RWPE2 (cell line): ENCODE measurements at regions not wholly inside any gene's neighbourhood (a gene's known extent, or its start where the extent isn't known, plus 50 kb on each side); places are given as distances from the start of the nearest gene placed in this dataset.

Source experiments
- ATAC-seq: fragments of 200-7000 bp; cut with Tn5 transposase; 3 replicates; pipeline ENCODE4 v1.9.1; 2021; ENCODE audit warnings: low read depth
- DNase-seq: peaks from one replicate; pipeline ENCODE4 v3.0.0-alpha.2; 2020; ENCODE audit warnings: low spot score
- H3K27ac ChIP-seq: fragments of 450-650 bp; 2 replicates; pipeline ENCODE4 v1.5.1; 2017; ENCODE audit warnings: mild to moderate bottlenecking; ENCODE audit not compliant: poor library complexity, severe bottlenecking
- H3K27me3 ChIP-seq: fragments of 250-450 bp; sonication (Bioruptor Pico); 2 replicates; pipeline ENCODE4 v1.5.1; 2021; ENCODE audit warnings: mild to moderate bottlenecking, moderate library complexity; ENCODE audit not compliant: insufficient read depth, poor library complexity, severe bottlenecking
- H3K36me3 ChIP-seq: fragments of 250-450 bp; sonication (Bioruptor Pico); 2 replicates; pipeline ENCODE4 v1.5.1; 2020; ENCODE audit warnings: low read depth, mild to moderate bottlenecking, moderate library complexity
- H3K4me1 ChIP-seq: fragments of 250-450 bp; sonication (Bioruptor Pico); 2 replicates; pipeline ENCODE4 v1.5.1; 2021; ENCODE audit warnings: mild to moderate bottlenecking, moderate library complexity; ENCODE audit not compliant: insufficient read depth, poor library complexity, severe bottlenecking
- H3K4me3 ChIP-seq: fragments of 250-450 bp; sonication (Bioruptor Pico); 2 replicates; pipeline ENCODE4 v1.5.1; 2021; ENCODE audit warnings: mild to moderate bottlenecking, moderate library complexity; ENCODE audit not compliant: severe bottlenecking
- H3K9me3 ChIP-seq: fragments of 250-450 bp; sonication (Bioruptor Pico); 2 replicates; pipeline ENCODE4 v1.5.1; 2021; ENCODE audit warnings: mild to moderate bottlenecking, moderate library complexity; ENCODE audit not compliant: severe bottlenecking
- TF ChIP-seq, protein P1 (sequence below): fragments of 450-650 bp; IDR thresholded peaks from one replicate; pipeline ENCODE4 v1.5.1; 2017; ENCODE audit warnings: mild to moderate bottlenecking, moderate library complexity; ENCODE audit not compliant: poor library complexity, severe bottlenecking

DNA sequence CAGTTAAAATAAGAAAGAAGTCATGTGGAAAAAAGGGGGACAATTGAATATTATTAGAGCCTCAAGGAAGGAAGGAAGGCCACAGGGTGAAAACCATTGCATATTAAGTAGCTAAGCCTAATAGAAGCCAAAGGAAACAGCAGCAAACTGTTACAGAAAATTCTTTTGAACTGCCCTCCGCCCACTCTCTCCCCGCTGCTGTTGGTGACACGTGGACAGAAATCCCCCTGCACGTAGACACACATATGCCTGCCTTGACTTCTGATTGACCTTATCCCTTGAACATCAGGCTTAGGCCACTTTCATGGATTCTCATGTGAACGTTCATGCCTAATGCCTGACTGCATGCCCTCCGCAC is 229.1 kb downstream of the KCNRG start:
- H3K4me3 ChIP-seq = no peak overlapping the region
- no peaks in the 10 kb centered on the region for H3K27me3 ChIP-seq
- TF ChIP-seq, protein P1, sequence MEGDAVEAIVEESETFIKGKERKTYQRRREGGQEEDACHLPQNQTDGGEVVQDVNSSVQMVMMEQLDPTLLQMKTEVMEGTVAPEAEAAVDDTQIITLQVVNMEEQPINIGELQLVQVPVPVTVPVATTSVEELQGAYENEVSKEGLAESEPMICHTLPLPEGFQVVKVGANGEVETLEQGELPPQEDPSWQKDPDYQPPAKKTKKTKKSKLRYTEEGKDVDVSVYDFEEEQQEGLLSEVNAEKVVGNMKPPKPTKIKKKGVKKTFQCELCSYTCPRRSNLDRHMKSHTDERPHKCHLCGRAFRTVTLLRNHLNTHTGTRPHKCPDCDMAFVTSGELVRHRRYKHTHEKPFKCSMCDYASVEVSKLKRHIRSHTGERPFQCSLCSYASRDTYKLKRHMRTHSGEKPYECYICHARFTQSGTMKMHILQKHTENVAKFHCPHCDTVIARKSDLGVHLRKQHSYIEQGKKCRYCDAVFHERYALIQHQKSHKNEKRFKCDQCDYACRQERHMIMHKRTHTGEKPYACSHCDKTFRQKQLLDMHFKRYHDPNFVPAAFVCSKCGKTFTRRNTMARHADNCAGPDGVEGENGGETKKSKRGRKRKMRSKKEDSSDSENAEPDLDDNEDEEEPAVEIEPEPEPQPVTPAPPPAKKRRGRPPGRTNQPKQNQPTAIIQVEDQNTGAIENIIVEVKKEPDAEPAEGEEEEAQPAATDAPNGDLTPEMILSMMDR = no peak
- no peaks in the 10 kb centered on the region for H3K9me3 ChIP-seq
- H3K4me1 ChIP-seq = peaks cover 16% of the 10 kb centered on the region
- H3K27ac ChIP-seq = no peak overlapping the region
- ATAC-seq = no peak
- no peak for DNase-seq
- H3K36me3 ChIP-seq = no peaks in the 10 kb centered on the region

DNA sequence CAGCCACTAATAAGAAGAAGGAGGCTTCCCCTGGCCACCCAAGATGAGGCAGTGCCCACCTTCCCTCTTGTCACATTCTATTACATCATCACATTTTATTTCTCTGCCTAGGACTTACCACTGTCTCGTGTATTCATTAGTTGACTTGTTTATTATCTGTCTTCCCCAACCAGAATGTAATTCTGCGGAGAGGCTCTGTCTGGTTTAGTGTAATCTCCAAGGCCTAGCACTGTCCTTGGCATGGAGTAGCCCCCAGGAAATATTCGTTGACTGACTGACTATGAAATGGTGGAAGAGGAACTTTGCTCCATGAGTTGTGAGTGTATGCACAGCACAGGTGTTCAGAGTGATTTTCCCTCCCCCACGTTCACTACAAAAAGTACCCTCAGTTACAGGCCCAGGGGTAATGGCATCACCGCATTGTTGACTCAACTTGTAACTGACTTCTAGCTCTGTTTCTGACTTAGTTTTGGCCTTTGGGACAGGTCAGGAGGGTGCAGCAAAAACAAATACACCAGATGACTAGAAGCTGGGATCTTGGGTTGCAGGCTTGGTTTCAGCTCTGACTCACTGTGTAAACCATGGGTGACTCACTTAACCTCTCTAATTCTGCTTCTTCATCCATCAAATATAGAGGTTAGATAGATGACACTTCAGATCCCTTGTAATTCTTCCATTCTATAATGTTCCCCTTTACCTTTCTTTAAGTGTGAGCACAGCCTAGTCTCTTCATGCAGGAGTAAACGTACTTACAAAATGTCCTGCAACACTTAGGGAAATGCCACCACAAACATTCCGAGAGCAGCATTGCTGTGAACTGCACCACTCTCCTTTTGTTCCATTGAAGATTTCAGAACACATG is 229.7 kb downstream of the KCNRG start:
- Histone ChIP-seq H3K27ac (no peak overlapping the region), H3K9me3 (no peaks in the 10 kb centered on the region), H3K4me3 (no peak overlapping the region), H3K4me1 (peaks cover 16% of the 10 kb centered on the region), H3K27me3 (no peaks in the 10 kb centered on the region), H3K36me3 (no peaks in the 10 kb centered on the region)
- DNase-seq (no peak), ATAC-seq (peak; percentile 99)
- TF ChIP-seq, protein P1 = no peak

DNA sequence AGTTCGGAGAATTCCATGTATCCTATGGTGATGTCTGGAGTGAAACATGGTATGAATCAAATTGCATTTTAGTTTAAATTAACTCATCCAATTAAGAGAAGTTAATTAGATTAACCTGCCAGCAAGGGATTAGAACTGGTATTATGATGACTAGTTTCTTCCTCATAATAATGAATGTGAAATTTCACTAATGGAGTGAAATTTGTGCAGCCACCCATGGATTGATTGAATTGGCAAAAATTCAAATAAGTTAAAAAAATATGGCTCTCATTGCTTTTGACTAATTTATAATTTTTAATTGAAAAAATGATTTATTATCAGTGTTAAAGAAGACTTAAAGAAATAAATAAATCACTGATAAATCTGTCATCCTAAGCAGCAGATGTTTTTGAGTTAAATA is 232.0 kb downstream of the KCNRG start:
- no peak overlapping the region for H3K4me3 ChIP-seq
- DNase-seq = no peak
- no peak overlapping the region for H3K27ac ChIP-seq
- no peaks in the 10 kb centered on the region for H3K27me3 ChIP-seq
- no peaks in the 10 kb centered on the region for H3K9me3 ChIP-seq
- peaks cover 10% of the 10 kb centered on the region for H3K4me1 ChIP-seq
- TF ChIP-seq, protein P1 = no peak
- ATAC-seq = no peak
- no peaks in the 10 kb centered on the region for H3K36me3 ChIP-seq

DNA sequence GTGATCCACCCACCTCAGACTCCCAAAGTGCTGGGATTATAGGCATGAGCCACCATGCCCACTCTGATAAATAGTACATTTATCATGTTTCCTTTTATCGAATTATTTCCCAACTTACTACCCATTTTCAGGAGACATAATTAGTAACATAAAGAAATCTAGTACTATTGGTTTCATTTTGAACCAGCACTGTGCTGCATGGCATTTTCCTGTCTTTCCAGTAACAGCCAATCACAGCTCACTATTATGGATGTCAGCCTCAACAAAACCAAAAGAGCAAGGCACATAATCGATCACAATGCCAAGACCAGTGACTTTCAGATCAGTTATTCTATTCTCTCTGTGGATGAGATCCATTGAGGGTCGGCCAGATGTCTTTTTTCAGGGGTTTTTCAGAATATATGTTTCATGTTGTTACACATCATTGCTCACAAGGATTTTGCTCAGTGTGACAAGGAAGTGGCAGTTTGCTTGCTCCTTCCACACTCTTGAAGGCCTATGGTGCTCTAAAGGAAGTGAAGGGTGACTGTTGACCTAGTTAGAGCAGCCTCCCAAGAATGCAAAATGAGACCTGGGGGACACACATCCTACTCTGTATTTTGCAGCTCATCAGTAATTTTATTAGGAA is 233.4 kb downstream of the KCNRG start:
- no peaks in the 10 kb centered on the region for H3K9me3 ChIP-seq
- H3K36me3 ChIP-seq = no peaks in the 10 kb centered on the region
- H3K27ac ChIP-seq = no peak overlapping the region
- no peak for ATAC-seq
- no peaks in the 10 kb centered on the region for H3K27me3 ChIP-seq
- no peak for DNase-seq
- peaks cover 10% of the 10 kb centered on the region for H3K4me1 ChIP-seq
- no peak overlapping the region for H3K4me3 ChIP-seq
- TF ChIP-seq, protein P1 = no peak

DNA sequence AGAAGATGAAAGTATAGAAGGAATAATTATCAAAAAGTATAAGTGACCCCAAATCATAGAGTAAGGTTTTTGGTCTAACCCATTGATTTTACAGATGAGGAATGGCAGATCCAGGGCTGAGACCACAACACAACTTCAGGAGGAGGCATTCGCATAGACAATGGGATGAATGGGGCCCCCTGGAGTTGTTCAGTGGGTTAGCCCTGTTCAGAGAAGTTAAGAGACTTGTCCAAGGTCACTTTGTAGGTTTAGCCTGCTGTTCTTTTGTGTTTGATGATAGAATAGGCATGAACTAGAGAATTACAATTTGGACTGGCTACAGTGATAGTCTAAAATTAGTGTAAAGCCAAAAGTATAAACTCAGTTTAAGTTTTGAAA is 233.9 kb downstream of the KCNRG start:
- Histone ChIP-seq H3K4me3 (no peak overlapping the region), H3K4me1 (peaks cover 10% of the 10 kb centered on the region), H3K27me3 (no peaks in the 10 kb centered on the region), H3K36me3 (no peaks in the 10 kb centered on the region), H3K27ac (no peak overlapping the region), H3K9me3 (no peaks in the 10 kb centered on the region)
- DNase-seq (no peak), ATAC-seq (no peak)
- TF ChIP-seq, protein P1 = no peak
